ENCODE measurements at regions not wholly inside any gene's neighbourhood (a gene's known extent, or its start where the extent isn't known, plus 50 kb on each side); places are given as distances from the start of the nearest gene placed in this dataset.

GRCh38 chr14:42311876-42312275 is 705.2 kb downstream of the LRFN5 start:
- DNase-seq (ENCODE audit: low read depth, low spot score), result no peak
- Histone ChIP-seq H3K9ac (replicated peaks; ENCODE audit: extremely low read depth, insufficient read depth, low read length) (no peak overlapping the region), H3K36me3 (ENCODE audit: control insufficient read depth in 2 of 2, extremely low read depth in 1 of 2, insufficient read depth in 2 of 2, low read length in 2 of 2) (no peaks in the 10 kb centered on the region), H3K4me1 (ENCODE audit: control insufficient read depth, extremely low read depth, insufficient read depth, low read length) (no peaks in the 10 kb centered on the region), H3K9me3 (replicated peaks; ENCODE audit: control insufficient read depth, insufficient read depth, low read length) (peaks cover 2% of the 10 kb centered on the region), H3K4me2 (ENCODE audit: insufficient read depth, low read length) (no peak overlapping the region), H3K4me3 (replicated peaks in 1 of 3; ENCODE audit: insufficient read depth in 1 of 3, low read depth in 1 of 3, low read length in 3 of 3) (no peak overlapping the region), H3K79me2 (ENCODE audit: control insufficient read depth, insufficient read depth, low read length) (no peaks in the 10 kb centered on the region), H4K20me1 (replicated peaks; ENCODE audit: control insufficient read depth, extremely low read depth, insufficient read depth, low read length) (no peaks in the 10 kb centered on the region), H2AFZ (ENCODE audit: low read depth, low read length) (no peak overlapping the region), H3K27ac (ENCODE audit: insufficient read depth, low read depth, low read length) (no peak overlapping the region), H3K27me3 (ENCODE audit: control insufficient read depth in 2 of 2, insufficient read depth in 2 of 2, low read length in 2 of 2) (no peaks in the 10 kb centered on the region), H3K9me1 (replicated peaks; ENCODE audit: control insufficient read depth, extremely low read depth, insufficient read depth, low read length) (no peaks in the 10 kb centered on the region)
- CTCF ChIA-PET, result no interaction called here
- no peak for FAIRE-seq
- intact Hi-C loops (cut with micrococcal nuclease) (no loop called here), dilution Hi-C loops (cut with MboI; ENCODE audit: extremely low pct_ligation_motif_present, low sequenced_read_pairs) (no loop called here)
- BruUV-seq (replicated peaks), result no TSS peak
- TF ChIP-seq MAX (IDR thresholded peaks at IDR 0.05; ENCODE audit: insufficient read depth, insufficient read length), result no peak
- no peak for TF ChIP-seq CTCF (IDR thresholded peaks at IDR 0.05; ENCODE audit: extremely low read depth in 1 of 2, insufficient read depth in 1 of 2, low read depth in 1 of 2, low read length in 2 of 2)
- no peak for TF ChIP-seq GATA2 (IDR thresholded peaks at IDR 0.05; ENCODE audit: insufficient read depth, insufficient read length, low read depth, low read length)
- TF ChIP-seq EZH2 (IDR thresholded peaks at IDR 0.05; ENCODE audit: borderline replicate concordance, low read depth, low read length, severe bottlenecking), result no peak
- TF ChIP-seq POLR2AphosphoS5 (IDR thresholded peaks at IDR 0.05; ENCODE audit: insufficient read depth, low read depth, low read length), result no peak
- POLR2A ChIA-PET, result no interaction called here

GRCh38 chr14:42307239-42307825 is 700.7 kb downstream of the LRFN5 start:
- H3K27me3 ChIP-seq (ENCODE audit: control insufficient read depth in 2 of 2, insufficient read depth in 2 of 2, low read length in 2 of 2), result no peaks in the 10 kb centered on the region
- intact Hi-C loops (cut with micrococcal nuclease), result no loop called here
- FAIRE-seq, result no peak
- no peaks in the 10 kb centered on the region for H3K79me2 ChIP-seq (ENCODE audit: control insufficient read depth, insufficient read depth, low read length)
- no peak for TF ChIP-seq CTCF (IDR thresholded peaks at IDR 0.05; ENCODE audit: extremely low read depth in 1 of 2, insufficient read depth in 1 of 2, low read depth in 1 of 2, low read length in 2 of 2)
- no peak for TF ChIP-seq MAX (IDR thresholded peaks at IDR 0.05; ENCODE audit: insufficient read depth, insufficient read length)
- no peak for TF ChIP-seq JUN (IDR thresholded peaks at IDR 0.05; ENCODE audit: borderline replicate concordance, insufficient read depth, insufficient read length, low read depth)
- TF ChIP-seq POLR2AphosphoS5 (IDR thresholded peaks at IDR 0.05; ENCODE audit: insufficient read depth, low read depth, low read length), result no peak
- BruUV-seq (replicated peaks), result no TSS peak
- POLR2A ChIA-PET, result no interaction called here
- no peaks in the 10 kb centered on the region for H3K36me3 ChIP-seq (ENCODE audit: control insufficient read depth in 2 of 2, extremely low read depth in 1 of 2, insufficient read depth in 2 of 2, low read length in 2 of 2)
- H3K9ac ChIP-seq (replicated peaks; ENCODE audit: extremely low read depth, insufficient read depth, low read length), result no peak overlapping the region
- no peaks in the 10 kb centered on the region for H3K4me1 ChIP-seq (ENCODE audit: control insufficient read depth, extremely low read depth, insufficient read depth, low read length)
- no peaks in the 10 kb centered on the region for H3K9me1 ChIP-seq (replicated peaks; ENCODE audit: control insufficient read depth, extremely low read depth, insufficient read depth, low read length)
- H3K4me3 ChIP-seq (replicated peaks in 1 of 3; ENCODE audit: insufficient read depth in 1 of 3, low read depth in 1 of 3, low read length in 3 of 3), result no peak overlapping the region
- H3K27ac ChIP-seq (ENCODE audit: insufficient read depth, low read depth, low read length), result no peak overlapping the region
- H2AFZ ChIP-seq (ENCODE audit: low read depth, low read length), result no peak overlapping the region
- H4K20me1 ChIP-seq (replicated peaks; ENCODE audit: control insufficient read depth, extremely low read depth, insufficient read depth, low read length), result no peaks in the 10 kb centered on the region
- CTCF ChIA-PET, result no interaction called here
- DNase-seq (ENCODE audit: low read depth, low spot score), result no peak
- no peaks in the 10 kb centered on the region for H3K9me3 ChIP-seq (replicated peaks; ENCODE audit: control insufficient read depth, insufficient read depth, low read length)
- H3K4me2 ChIP-seq (ENCODE audit: insufficient read depth, low read length), result no peak overlapping the region
- dilution Hi-C loops (cut with MboI; ENCODE audit: extremely low pct_ligation_motif_present, low sequenced_read_pairs), result no loop called here

Measured in endothelial cell of umbilical vein (primary cell).